HT1080 (cell line): ENCODE measurements at regions not wholly inside any gene's neighbourhood (a gene's known extent, or its start where the extent isn't known, plus 50 kb on each side); places are given as distances from the start of the nearest gene placed in this dataset.

Experiments
- DNase-seq: peaks from one replicate; pipeline ENCODE4 v3.0.0-alpha.2; 2015; ENCODE audit warnings: low read depth

GRCh38 chr1:184919892-184920291 is 54.4 kb downstream of the NIBAN1 start:
- DNase-seq, result peak; percentile 10

GRCh38 chr1:184915463-184916090 is 58.7 kb downstream of the NIBAN1 start:
- no peak for DNase-seq

GRCh38 chr1:184914149-184914548 is 60.2 kb downstream of the NIBAN1 start:
- no peak for DNase-seq

- no peak for DNase-seq
These were observed 61.9 kb downstream of the NIBAN1 start for GRCh38 chr1:184912392-184912791.

GRCh38 chr1:184911830-184912229 is 62.5 kb downstream of the NIBAN1 start:
- no peak for DNase-seq

GRCh38 chr1:184911103-184911745 is 63.1 kb downstream of the NIBAN1 start:
- DNase-seq, result no peak

GRCh38 chr1:184910691-184911091 is 63.6 kb downstream of the NIBAN1 start:
- DNase-seq, result peak; percentile 40

GRCh38 chr1:184910005-184910404 is 64.3 kb downstream of the NIBAN1 start:
- no peak for DNase-seq

- no peak for DNase-seq
These were observed 65.3 kb downstream of the NIBAN1 start for GRCh38 chr1:184909019-184909418.

- no peak for DNase-seq
These were observed 65.8 kb downstream of the NIBAN1 start for GRCh38 chr1:184908506-184908905.

GRCh38 chr1:184907500-184907899 is 66.8 kb downstream of the NIBAN1 start:
- no peak for DNase-seq

- no peak for DNase-seq
These were observed 67.5 kb downstream of the NIBAN1 start for GRCh38 chr1:184906761-184907160.

- DNase-seq, result no peak
These were observed 68.5 kb downstream of the NIBAN1 start for GRCh38 chr1:184905601-184906322.

GRCh38 chr1:184903111-184903692 is 71.1 kb downstream of the NIBAN1 start:
- no peak for DNase-seq

GRCh38 chr1:184900507-184900906 is 73.8 kb downstream of the NIBAN1 start:
- DNase-seq, result no peak

- no peak for DNase-seq
These were observed 78.3 kb downstream of the NIBAN1 start for GRCh38 chr1:184896000-184896399.

- DNase-seq, result no peak
These were observed 79.2 kb downstream of the NIBAN1 start for GRCh38 chr1:184895086-184895485.

GRCh38 chr1:184893695-184894094 is 80.6 kb downstream of the NIBAN1 start:
- DNase-seq, result no peak

GRCh38 chr1:184892116-184892515 is 82.2 kb downstream of the NIBAN1 start:
- peak; percentile 61 for DNase-seq

- no peak for DNase-seq
These were observed 82.9 kb downstream of the NIBAN1 start for GRCh38 chr1:184891440-184891839.

- DNase-seq, result peak; percentile 77
These were observed 83.8 kb downstream of the NIBAN1 start for GRCh38 chr1:184890539-184890973.

GRCh38 chr1:184889902-184890301 is 84.4 kb downstream of the NIBAN1 start:
- DNase-seq, result peak; percentile 50
